ENCODE measurements at regions not wholly inside any gene's neighbourhood (a gene's known extent, or its start where the extent isn't known, plus 50 kb on each side); places are given as distances from the start of the nearest gene placed in this dataset.

GRCh38 chr19:28874742-28875141, 338.2 kb downstream of the UQCRFS1 start:
- TF ChIP-seq CTCF (IDR thresholded peaks at IDR 0.05 in 4 of 5, conservative IDR thresholded peaks at IDR 0.05 in 1 of 5) (no peak), POLR2A (IDR thresholded peaks at IDR 0.05) (no peak)

Data from gastrocnemius medialis (tissue), 4 donors.